ENCODE measurements at regions not wholly inside any gene's neighbourhood (a gene's known extent, or its start where the extent isn't known, plus 50 kb on each side); places are given as distances from the start of the nearest gene placed in this dataset.
A peak's percentile ranks its signal among the peaks of the same experiment; 100 is the strongest.

DNA sequence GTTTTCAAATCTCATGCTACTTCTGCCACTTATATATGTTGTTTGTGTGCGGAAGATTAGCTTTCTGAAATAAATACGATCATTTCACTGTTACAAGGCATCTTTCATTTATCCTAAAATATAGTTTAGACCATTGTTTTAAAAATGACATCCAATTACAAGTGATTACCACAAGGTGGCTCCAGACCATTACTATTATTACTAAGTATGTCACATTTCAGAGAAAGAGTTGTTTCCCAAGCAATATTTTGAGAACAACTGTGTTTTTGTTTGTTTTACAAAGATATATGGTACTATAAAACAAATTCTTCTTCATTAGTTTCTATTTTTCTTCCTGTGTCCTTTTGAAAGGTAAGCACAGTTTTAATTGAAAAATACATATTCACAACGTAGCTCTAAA lies 136.0 kb upstream of the RAP2B start:
- TF ChIP-seq CTCF (IDR thresholded peaks at IDR 0.05; ENCODE audit: insufficient read depth, low read length) (peak; percentile 10), SPI1 (IDR thresholded peaks at IDR 0.05; ENCODE audit: borderline replicate concordance, low read depth) (no peak)
